GM21825 (cell line): ENCODE measurements at regions not wholly inside any gene's neighbourhood (a gene's known extent, or its start where the extent isn't known, plus 50 kb on each side); places are given as distances from the start of the nearest gene placed in this dataset.
A peak's percentile ranks its signal among the peaks of the same experiment; 100 is the strongest.

Experiments
- ATAC-seq: cut with Tn5 transposase; IDR thresholded peaks from one replicate; pipeline ENCODE4 v1.9.1; 2021; ENCODE audit warnings: mild to moderate bottlenecking, moderate library complexity; ENCODE audit not compliant: unreplicated experiment

- no peak for ATAC-seq
Measured at GRCh38 chr5:8136271-8136670, 267.3 kb downstream of the MTRR start.

DNA sequence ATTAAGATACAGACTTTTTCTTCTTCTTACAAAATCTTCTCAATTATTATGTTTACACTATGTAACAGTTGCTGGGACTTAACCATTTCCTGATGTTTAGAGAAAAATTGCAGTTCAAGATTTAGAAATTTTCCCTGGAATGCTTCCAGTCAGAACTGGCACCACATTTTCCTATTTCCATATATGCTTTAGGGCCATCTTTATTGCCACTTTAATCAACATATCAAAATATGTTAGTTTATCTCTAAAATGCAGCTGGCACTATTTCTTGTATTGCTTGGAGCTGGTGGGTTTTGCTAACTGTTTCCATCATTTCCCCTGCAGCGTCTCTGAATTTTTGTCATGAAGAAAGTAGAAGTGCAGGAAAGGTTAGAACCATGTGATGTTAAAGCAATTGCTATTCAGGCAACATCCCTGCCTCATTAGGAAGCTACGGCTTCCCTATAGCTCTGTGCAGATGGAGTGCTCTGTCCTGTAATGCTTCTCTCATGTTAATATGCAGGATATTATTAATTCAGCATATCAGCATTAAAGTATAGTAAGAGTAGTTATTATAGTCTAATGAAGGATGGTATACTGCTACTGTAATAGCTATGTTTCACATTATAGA lies 269.1 kb downstream of the MTRR start:
- no peak for ATAC-seq

DNA sequence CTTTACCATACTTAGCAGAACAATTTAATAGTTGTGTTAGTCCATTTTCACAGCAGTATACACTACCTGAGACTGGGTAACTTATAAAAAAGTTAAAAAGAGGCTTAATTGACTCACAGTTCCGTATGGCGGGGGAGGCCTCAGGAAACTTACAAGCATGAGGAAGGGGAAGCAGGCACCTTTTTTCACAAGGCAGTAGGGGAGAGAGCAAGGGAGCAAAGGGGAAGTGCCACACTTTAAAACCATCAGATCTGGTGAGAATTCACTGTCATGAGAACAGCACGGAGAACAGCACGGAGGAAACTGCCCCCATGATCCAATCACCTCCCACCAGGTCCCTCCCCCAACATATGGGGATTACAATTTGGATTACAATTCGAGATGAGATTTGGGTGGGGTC lies 269.9 kb downstream of the MTRR start:
- ATAC-seq = no peak

DNA sequence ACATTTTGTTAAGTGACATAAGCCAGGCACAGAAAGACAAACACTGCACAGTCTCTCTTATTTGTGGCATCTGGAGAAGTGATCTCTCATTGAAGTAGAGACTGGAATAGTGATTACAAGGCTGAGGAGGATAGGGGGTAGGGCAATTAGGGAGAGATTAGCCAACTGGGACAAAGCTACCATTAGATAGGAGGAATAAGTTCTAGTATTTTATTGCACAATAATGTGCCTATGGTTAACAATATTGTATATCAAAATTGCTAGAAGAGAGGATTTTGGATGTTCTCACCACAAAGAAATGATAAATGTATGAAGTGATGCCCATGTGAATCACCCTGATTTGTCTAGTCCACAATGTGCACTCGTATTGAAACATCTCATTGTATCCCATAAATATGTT lies 281.8 kb downstream of the MTRR start:
- no peak for ATAC-seq

GRCh38 chr5:8156706-8157105 lies 287.8 kb downstream of the MTRR start:
- ATAC-seq = no peak

- no peak for ATAC-seq
Measured at GRCh38 chr5:8157320-8157822, 288.4 kb downstream of the MTRR start.

- no peak for ATAC-seq
Measured at GRCh38 chr5:8176101-8176693, 307.2 kb downstream of the MTRR start.

DNA sequence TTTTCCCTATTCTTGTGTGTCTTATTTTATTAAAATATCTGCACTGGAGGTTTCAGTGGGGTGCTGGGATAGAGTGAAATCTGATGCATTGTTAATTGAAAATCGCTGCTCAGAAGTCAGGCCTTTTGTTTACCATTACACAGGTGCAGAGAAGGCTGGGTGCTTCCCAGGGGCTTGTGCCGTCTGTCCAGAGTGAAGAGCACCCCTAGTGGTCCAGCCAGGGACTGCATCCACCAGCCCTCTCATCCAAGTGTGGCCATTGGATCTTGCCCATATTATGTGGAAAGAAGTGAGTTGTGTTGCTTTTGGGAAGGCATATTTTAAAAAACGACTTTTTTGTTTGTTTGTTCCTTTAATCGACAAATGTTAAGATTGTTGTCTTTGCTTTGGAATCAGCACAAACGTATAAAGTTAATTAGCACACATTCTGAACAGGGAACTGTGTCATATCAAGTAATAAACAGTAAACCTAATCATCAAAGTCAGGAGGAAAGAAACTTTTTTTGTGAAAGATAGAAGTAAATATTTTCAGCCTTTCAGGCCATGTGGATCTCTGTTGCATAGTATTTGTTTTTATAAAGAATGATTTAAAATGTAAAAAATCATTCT lies 315.6 kb downstream of the MTRR start:
- peak; percentile 93 for ATAC-seq

DNA sequence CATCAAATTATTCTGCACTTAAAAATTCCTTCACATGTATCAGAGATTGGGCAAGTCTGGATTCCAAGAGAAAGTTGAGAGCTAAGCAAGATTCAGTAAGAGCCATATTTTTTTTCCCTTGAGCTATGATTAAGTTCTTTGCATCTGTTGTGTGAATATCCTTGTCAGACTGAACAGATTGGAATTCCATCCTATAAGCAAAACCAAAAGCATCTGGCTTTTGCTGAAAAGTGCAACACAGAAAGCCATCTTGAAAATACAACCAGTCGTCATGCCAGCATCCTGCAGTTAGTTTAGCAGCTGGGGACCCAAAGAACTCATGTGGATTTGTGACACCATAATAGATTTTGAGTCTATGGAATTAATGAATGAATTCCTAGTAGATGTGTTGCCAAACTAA lies 316.9 kb downstream of the MTRR start:
- ATAC-seq = no peak

- no peak for ATAC-seq
Measured at GRCh38 chr5:8188874-8189565, 320.1 kb downstream of the MTRR start.

GRCh38 chr5:8192840-8193239 lies 323.9 kb downstream of the MTRR start:
- ATAC-seq = no peak

GRCh38 chr5:8196061-8196460 lies 327.1 kb downstream of the MTRR start:
- ATAC-seq = no peak

DNA sequence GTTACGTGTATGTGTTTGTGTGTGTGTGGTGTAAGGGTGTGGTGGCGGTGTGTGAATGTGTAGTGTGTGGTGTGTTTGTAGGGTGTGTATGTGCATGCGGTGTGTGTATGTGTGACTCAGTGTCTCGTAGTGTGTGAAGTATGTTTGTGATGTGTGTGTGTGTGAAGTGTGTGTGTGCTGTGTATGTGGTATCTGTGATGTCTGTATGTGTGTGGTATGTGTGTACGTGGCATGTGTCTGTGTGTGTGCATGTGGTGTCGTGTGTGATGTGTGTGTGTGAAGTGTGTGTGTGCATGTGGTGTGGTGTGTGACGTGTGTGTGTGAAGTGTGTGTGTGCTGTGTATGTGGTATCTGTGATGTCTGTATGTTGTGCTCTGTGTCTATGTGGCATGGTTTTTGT lies 339.4 kb downstream of the MTRR start:
- no peak for ATAC-seq

DNA sequence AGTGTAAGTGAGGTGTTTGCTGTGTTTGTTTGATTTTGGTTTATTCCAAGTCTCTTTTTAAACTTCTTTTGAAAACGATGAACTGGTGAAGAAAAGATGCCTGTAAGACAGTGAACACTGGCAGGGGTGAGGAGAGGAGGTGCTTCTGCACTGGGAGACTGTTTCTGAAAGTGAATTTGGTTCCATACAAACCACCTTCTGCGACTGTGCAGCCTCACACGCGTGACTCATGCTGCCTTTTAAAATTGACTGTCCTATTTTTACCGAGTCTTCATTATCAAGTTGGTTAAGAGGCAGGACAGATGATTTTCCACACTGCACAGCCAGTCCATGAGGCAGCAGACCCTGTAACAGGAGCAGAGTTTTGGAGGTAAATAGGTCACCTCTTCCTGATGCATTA lies 340.6 kb downstream of the MTRR start:
- no peak for ATAC-seq

GRCh38 chr5:8213701-8214240 lies 344.8 kb downstream of the MTRR start:
- no peak for ATAC-seq

GRCh38 chr5:8216921-8217320 lies 348.0 kb downstream of the MTRR start:
- ATAC-seq = no peak

GRCh38 chr5:8226148-8226547 lies 357.2 kb downstream of the MTRR start:
- no peak for ATAC-seq

DNA sequence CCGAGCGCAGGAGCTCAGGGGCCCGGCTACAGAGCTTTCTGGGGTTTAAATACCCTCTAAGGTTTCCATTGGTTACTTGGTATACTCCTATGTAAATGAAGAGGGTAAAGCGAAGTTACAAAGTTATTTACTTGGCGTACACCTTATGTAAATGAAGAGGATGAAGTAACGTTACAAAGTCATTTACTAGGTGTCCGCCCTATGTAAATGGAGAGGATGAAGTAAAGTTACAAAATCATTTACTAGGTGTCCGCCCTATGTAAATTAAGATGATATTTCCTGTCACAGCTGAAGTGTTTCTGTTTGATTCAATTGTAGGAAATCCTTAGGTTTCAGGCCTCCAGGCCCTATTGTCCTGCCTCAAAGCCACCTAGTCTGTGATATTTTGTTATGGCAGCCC lies 358.2 kb downstream of the MTRR start:
- no peak for ATAC-seq

- ATAC-seq = no peak
Measured at GRCh38 chr5:8229551-8229950, 360.6 kb downstream of the MTRR start.

DNA sequence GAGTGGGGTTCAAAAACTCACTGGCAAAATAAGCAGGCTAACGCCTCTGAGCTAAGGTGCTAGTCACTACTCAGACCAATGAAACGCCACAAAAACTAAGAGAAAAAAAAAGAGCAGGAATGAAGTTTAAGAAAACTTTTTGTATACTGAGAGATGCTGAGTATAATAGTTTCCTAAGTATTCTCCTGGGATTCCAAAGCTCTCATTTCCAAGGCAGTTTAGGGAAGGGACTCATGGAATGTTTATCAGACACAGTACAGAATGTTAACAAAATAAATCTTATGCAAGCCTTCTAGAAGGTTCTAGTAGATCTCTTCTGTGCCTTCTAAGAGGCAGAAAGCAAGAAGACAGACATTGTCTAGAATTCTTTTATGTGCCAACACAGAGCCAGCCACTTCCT lies 361.9 kb downstream of the MTRR start:
- ATAC-seq = no peak

DNA sequence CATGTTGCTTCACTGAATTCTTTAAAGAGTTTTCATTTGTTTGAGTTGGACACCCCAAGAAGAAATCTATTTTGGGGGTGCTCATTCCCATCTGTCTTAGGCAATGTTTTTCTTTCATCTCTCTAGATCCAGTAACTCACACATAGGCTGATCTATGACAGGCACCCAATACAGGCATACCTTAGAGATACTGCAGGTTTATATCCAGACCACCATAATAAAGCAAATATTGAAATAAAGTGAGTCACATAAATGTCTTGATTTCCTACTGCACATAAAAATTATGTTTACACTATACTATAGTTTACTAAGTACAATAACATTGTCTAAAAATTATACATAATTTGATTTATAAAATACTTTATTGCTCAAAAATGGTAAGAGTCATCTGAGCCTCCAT lies 364.5 kb downstream of the MTRR start:
- no peak for ATAC-seq
